GM21367 (cell line): ENCODE measurements at regions not wholly inside any gene's neighbourhood (a gene's known extent, or its start where the extent isn't known, plus 50 kb on each side); places are given as distances from the start of the nearest gene placed in this dataset.

Experiments used
- ATAC-seq: cut with Tn5 transposase; IDR thresholded peaks from one replicate; pipeline ENCODE4 v1.9.1; 2021; ENCODE audit not compliant: unreplicated experiment

DNA sequence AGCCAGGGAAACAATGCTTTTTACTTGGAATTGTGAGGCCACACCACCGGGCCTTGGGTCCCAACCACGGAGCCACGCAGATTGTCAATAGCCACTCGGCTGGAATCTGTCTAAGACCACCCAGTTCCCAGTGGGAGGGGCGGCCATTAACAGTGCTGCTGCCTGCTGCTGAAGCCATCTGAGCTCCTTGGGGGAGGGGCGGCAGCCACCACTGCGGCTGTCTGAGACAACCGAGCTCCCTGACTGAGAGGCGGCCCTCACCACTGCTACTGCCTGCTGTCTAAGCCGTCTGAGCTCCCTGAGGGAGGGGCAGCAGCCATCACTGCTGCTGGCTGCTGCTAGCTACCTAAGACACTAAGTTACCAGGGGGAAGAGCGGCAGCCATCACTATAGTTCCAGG lies 64.3 kb downstream of the DMRTA2 start:
- ATAC-seq: no peak

GRCh38 chr1:50357186-50357585 lies 66.1 kb downstream of the DMRTA2 start:
- ATAC-seq: no peak

DNA sequence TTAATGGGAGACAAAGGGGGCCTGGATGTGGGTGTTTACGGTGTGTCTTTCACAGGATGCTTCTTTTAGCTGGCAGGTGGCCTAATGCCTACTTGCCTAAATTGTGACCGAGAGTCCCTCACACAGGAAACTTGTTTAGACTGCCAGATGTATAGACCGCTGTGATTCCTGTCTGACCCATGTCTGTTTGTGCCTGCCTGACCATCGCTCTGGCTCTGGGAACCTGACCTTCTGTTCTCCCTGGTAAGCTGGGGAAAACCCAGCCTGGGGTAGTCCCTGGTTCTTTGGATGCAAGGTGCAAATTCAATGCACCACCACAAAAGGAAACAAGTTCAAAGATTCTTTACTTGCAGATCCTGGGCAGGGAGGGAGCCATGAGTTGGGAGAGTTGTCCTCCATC lies 68.4 kb downstream of the DMRTA2 start:
- no peak for ATAC-seq

DNA sequence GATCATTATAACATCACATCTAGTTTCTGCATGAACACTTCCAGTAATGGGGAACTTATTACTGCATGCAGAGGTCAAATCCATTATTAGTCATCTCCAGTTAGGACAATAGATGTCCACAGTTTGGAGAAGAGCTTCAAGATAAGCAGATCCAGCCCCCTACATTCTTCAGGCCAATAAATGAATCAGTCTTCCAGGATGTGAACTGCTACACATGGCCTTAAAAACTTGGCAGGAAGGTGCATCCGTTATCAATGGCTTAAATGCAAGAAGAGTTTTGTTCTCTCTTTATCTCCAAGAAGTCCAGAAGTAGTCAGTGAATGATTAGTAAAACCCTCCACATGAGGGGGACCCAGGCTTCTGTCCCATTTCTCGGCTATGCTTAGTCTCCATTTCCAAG lies 70.8 kb downstream of the DMRTA2 start:
- no peak for ATAC-seq

GRCh38 chr1:50350868-50351267 lies 72.4 kb downstream of the DMRTA2 start:
- no peak for ATAC-seq

DNA sequence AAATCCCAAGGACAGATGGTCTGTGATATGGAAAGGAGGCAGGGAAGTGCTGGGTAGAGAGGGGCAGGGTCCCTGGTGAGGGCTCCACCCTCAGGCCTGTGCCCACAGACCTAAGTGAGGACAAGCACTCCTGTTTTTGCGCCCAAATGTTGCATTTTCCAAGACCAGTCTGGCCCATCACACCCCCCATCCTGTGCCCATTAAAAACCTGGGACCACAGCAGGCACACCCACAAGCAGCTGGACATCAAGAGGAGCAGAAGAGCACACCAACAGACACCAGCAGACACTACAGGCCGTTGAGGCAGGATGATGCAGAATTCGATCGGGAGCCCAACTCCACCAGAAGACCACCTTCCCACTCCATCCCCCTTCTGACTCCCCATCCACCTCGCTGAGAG lies 72.8 kb downstream of the DMRTA2 start:
- no peak for ATAC-seq

- ATAC-seq: no peak
Observed at GRCh38 chr1:50349242-50349565, 74.0 kb downstream of the DMRTA2 start.

GRCh38 chr1:50348449-50349241 lies 74.6 kb downstream of the DMRTA2 start:
- no peak for ATAC-seq

DNA sequence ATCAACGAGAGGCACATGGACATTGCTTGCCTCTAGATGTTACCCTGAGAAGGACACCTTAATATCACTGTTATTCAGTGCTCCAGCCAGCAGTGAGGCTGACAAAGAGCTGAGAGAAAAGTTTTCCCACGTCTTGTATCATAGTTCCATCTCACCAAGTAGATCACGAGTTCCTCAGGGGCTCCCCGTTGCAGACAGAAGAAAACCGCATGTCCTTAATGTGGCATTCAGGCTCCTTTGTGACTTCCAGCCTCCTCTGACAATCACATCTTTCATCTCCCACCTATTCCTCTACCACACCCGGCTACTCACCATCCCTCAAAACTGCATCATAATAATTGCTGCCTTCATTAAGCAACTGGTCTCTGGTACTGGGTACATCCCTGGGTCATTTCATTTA lies 75.3 kb downstream of the DMRTA2 start:
- no peak for ATAC-seq

- ATAC-seq: no peak
Observed at GRCh38 chr1:50346621-50347020, 76.6 kb downstream of the DMRTA2 start.

DNA sequence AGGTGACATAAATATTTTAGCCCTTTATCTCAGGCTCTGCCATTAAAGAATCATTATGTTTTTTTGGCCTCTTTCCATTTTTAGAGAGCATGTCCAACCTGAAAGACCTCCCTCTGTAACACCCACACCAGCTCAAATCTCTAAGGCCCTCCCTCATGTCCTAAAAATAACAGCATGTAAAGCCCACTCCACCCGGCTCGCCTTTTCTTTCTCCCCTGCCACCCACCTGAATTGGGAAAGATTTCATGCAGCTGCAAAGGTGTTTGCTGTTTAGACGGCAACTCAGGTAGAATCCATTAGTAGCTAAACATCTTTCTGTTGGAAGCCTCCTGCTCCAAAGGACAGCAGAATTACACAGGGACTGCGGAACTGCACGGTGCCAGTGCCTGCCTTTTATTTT lies 79.9 kb downstream of the DMRTA2 start:
- no peak for ATAC-seq

- no peak for ATAC-seq
Observed at GRCh38 chr1:50342525-50342924, 80.7 kb downstream of the DMRTA2 start.

- ATAC-seq: no peak
Observed at GRCh38 chr1:50335036-50335435, 88.2 kb downstream of the DMRTA2 start.

- peak; percentile 90 for ATAC-seq
Observed at GRCh38 chr1:50333595-50333974, 89.7 kb downstream of the DMRTA2 start.

GRCh38 chr1:50332941-50333594 lies 90.2 kb downstream of the DMRTA2 start:
- peak; percentile 75 for ATAC-seq

- ATAC-seq: no peak
Observed at GRCh38 chr1:50329332-50329932, 93.8 kb downstream of the DMRTA2 start.

DNA sequence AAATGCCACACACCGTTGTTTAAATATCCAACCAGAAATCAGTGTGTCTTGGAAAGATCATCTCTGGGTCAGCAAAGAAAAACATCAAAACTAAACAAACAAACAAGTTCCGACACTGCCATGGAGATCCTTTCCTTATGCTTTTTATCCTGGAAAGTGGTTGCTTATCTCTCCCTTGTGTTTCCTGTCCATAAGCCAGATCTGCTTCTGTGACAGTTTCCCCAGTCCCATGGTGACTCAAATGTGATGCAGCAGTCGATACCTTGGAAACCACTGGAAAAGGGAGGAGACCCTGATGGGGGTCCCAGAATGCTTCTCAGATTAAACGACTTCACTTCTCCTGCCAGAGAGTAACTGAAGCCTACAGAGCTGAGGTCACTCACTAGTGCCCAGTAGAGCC lies 94.7 kb downstream of the DMRTA2 start:
- no peak for ATAC-seq

- no peak for ATAC-seq
Observed at GRCh38 chr1:50326026-50326425, 97.2 kb downstream of the DMRTA2 start.

- no peak for ATAC-seq
Observed at GRCh38 chr1:50322579-50322978, 100.7 kb downstream of the DMRTA2 start.

- ATAC-seq: no peak
Observed at GRCh38 chr1:50318428-50318827, 104.8 kb downstream of the DMRTA2 start.

DNA sequence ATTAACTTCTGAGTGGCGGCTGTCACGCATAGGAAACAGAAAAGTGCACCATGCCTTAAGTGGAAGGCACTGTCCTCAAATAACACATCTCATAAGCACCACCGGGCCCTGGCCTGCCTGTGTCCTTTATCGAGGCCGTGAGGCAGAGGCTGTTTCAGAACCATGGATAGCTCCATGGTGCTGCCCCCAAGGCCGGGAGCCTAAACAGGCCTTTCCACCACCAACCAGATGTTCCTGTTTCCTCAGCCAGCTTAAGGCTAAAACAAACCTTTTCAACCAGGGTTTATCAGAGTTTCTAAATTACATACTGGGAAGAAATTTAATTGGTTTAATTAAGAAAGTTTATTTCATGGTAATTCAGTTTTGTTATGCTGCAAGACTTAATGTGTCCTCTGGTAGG lies 114.4 kb downstream of the DMRTA2 start:
- no peak for ATAC-seq

DNA sequence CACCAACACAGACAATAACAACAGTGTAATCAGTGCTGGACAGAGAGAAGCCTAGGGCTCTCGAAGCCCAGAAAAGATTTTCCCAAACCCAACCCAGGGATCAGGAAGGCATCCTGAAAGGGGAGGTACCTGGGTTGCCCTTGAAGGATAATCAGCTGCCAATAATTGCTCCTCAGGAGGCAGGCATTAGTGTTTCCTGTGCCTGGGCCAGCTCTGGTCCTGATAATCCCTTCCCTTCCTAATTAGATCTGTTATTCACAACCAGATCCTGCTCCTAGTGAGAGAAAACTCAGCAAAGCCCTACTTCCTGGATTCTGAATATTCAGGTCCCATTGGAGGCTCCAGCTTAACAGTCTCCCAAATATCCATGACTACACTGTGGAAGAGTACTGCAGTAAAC lies 117.4 kb downstream of the DMRTA2 start:
- no peak for ATAC-seq
